Activated naive CD4-positive, alpha-beta T cell treated with anti-CD3 and anti-CD28 coated beads, Interleukin-2, amount 10 ng/mL, durations not matched to agents 7 days and 5 days (primary cell): ENCODE measurements at regions not wholly inside any gene's neighbourhood (a gene's known extent, or its start where the extent isn't known, plus 50 kb on each side); places are given as distances from the start of the nearest gene placed in this dataset.

Experiments used
- CTCF ChIA-PET: fragments of 350-600 bp; sonication (Branson Sonifier 250); formaldehyde crosslinking; loops from one replicate; lab custom pipeline; 2021; ENCODE audit warnings: antibody characterized with exemption; lab: Charles Lee
- DNase-seq: peaks from one replicate; pipeline ENCODE4 v3.0.0-alpha.2; 2020
- H3K27ac Mint-ChIP-seq: one replicate; pipeline ENCODE4 v1.8.0; 2021; ENCODE audit warnings: mild to moderate bottlenecking, moderate library complexity, mixed read lengths
- H3K27me3 Mint-ChIP-seq: one replicate; pipeline ENCODE4 v1.8.0; 2021; ENCODE audit warnings: mild to moderate bottlenecking, mixed read lengths
- H3K36me3 Mint-ChIP-seq: one replicate; pipeline ENCODE4 v1.8.0; 2021; ENCODE audit warnings: mixed read lengths
- H3K4me1 Mint-ChIP-seq: one replicate; pipeline ENCODE4 v1.8.0; 2021; ENCODE audit warnings: mixed read lengths
- H3K4me3 Mint-ChIP-seq: one replicate; pipeline ENCODE4 v1.8.0; 2021; ENCODE audit warnings: mild to moderate bottlenecking, moderate library complexity, mixed read lengths
- H3K9me3 Mint-ChIP-seq: one replicate; pipeline ENCODE4 v1.8.0; 2021; ENCODE audit warnings: mixed read lengths

GRCh38 chrX:34884817-34885216, 57.8 kb upstream of the FAM47B start:
- H3K4me3 Mint-ChIP-seq: no peak overlapping the region
- CTCF ChIA-PET: interaction anchor here (0.5 kb wide), 1 partner anchor 1045 kb away, joined by 3 read pairs; no protein-coding TSS in a partner anchor
- H3K36me3 Mint-ChIP-seq: no peaks in the 10 kb centered on the region
- no peaks in the 10 kb centered on the region for H3K9me3 Mint-ChIP-seq
- DNase-seq: no peak
- no peak overlapping the region for H3K27ac Mint-ChIP-seq
- no peaks in the 10 kb centered on the region for H3K27me3 Mint-ChIP-seq
- no peaks in the 10 kb centered on the region for H3K4me1 Mint-ChIP-seq

GRCh38 chrX:34886011-34886410, 56.6 kb upstream of the FAM47B start:
- no peaks in the 10 kb centered on the region for H3K9me3 Mint-ChIP-seq
- no peaks in the 10 kb centered on the region for H3K36me3 Mint-ChIP-seq
- H3K27ac Mint-ChIP-seq: no peak overlapping the region
- CTCF ChIA-PET: no interaction called here
- H3K4me1 Mint-ChIP-seq: no peaks in the 10 kb centered on the region
- H3K4me3 Mint-ChIP-seq: no peak overlapping the region
- no peaks in the 10 kb centered on the region for H3K27me3 Mint-ChIP-seq
- no peak for DNase-seq

- Mint-ChIP-seq H3K27me3 (no peaks in the 10 kb centered on the region), H3K4me1 (no peaks in the 10 kb centered on the region), H3K36me3 (no peaks in the 10 kb centered on the region), H3K4me3 (no peak overlapping the region), H3K27ac (no peak overlapping the region), H3K9me3 (peaks cover 1% of the 10 kb centered on the region)
- DNase-seq: no peak
- CTCF ChIA-PET: no interaction called here
These were observed 51.2 kb upstream of the FAM47B start for GRCh38 chrX:34891391-34891790.
